ENCODE measurements at regions not wholly inside any gene's neighbourhood (a gene's known extent, or its start where the extent isn't known, plus 50 kb on each side); places are given as distances from the start of the nearest gene placed in this dataset.

- TF ChIP-seq GATA3 (IDR thresholded peaks at IDR 0.05; ENCODE audit: low read depth, low read length) (no peak), GATA2 (IDR thresholded peaks at IDR 0.05; ENCODE audit: low read depth, low read length) (no peak)
Observed at GRCh38 chr2:136175868-136176267, 57.9 kb upstream of the CXCR4 start.

Data from SH-SY5Y (cell line).